Natural killer cell (primary cell): ENCODE measurements at regions not wholly inside any gene's neighbourhood (a gene's known extent, or its start where the extent isn't known, plus 50 kb on each side); places are given as distances from the start of the nearest gene placed in this dataset.
"Not testable (repeated sequence)": the region's sequence is repeated elsewhere in the genome, so short reads cannot be mapped to it uniquely, and the experiment has no call there.

Source experiments
- ATAC-seq, 3 donors: fragments of 150-1000 bp in 2 of 3; fragments of 200-7000 bp in 1 of 3; cut with Tn5 transposase; 1 replicate in 1 of 3; 2 replicates in 2 of 3; pipeline ENCODE4 v1.10.0; 2021; ENCODE audit warnings: mild to moderate bottlenecking in 2 of 3, moderate library complexity in 2 of 3
- DNase-seq, 2 donors: peaks; one replicate each; pipeline versions ENCODE4 v3.0.0 to v3.0.0-alpha.2; 2013 to 2021; ENCODE audit warnings: mixed read lengths in 1 of 2
- H3K27ac ChIP-seq: one replicate; pipeline ENCODE4 v1.5.1; 2013; ENCODE audit warnings: mild to moderate bottlenecking, low read length
- H3K27me3 ChIP-seq: one replicate; pipeline ENCODE4 v1.6.1; 2013; ENCODE audit warnings: low read length; ENCODE audit not compliant: control insufficient read depth, insufficient read depth
- H3K36me3 ChIP-seq: one replicate; pipeline ENCODE4 v1.6.1; 2013; ENCODE audit warnings: low read length; ENCODE audit not compliant: control insufficient read depth, insufficient read depth
- H3K4me1 ChIP-seq: one replicate; pipeline ENCODE4 v1.6.1; 2013; ENCODE audit warnings: low read length; ENCODE audit not compliant: control insufficient read depth, insufficient read depth
- H3K4me3 ChIP-seq: one replicate; pipeline ENCODE4 v1.5.1; 2013; ENCODE audit warnings: low read length
- H3K9me3 ChIP-seq: one replicate; pipeline ENCODE4 v1.6.1; 2013; ENCODE audit warnings: low read length; ENCODE audit not compliant: control insufficient read depth, insufficient read depth
- H3K27ac Mint-ChIP-seq, 2 donors: one replicate each; pipeline ENCODE4 v1.8.0; 2022; ENCODE audit warnings: mild to moderate bottlenecking in 2 of 2, mixed read lengths in 2 of 2, moderate library complexity in 1 of 2
- H3K27me3 Mint-ChIP-seq, 2 donors: one replicate each; pipeline ENCODE4 v1.8.0; 2022; ENCODE audit warnings: low read depth in 2 of 2, mixed read lengths in 2 of 2
- H3K36me3 Mint-ChIP-seq: one replicate; pipeline ENCODE4 v1.8.0; 2022; ENCODE audit warnings: mixed read lengths
- H3K4me1 Mint-ChIP-seq, 2 donors: one replicate each; pipeline ENCODE4 v1.8.0; 2022; ENCODE audit warnings: mixed read lengths in 2 of 2
- H3K4me3 Mint-ChIP-seq: one replicate; pipeline ENCODE4 v1.8.0; 2022; ENCODE audit warnings: mild to moderate bottlenecking, moderate library complexity, mixed read lengths
- H3K9me3 Mint-ChIP-seq, 2 donors: one replicate each; pipeline ENCODE4 v1.8.0; 2022; ENCODE audit warnings: mixed read lengths in 2 of 2
- WGBS: methylation state at CpG from one replicate; pipeline ENCODE4 v1.1.7; 2013; ENCODE audit warnings: missing lambda C conversion rate; ENCODE audit not compliant: insufficient coverage; 5-methylcytosine and 5-hydroxymethylcytosine counted together
- intact Hi-C: fragments of 100-400 bp; cut with micrococcal nuclease; formaldehyde crosslinking; loops from one replicate; pipeline ENCODE4 v1.14.2; 2022
- TF ChIP-seq, protein P1 (sequence below): fragments of 200-600 bp; IDR thresholded peaks from one replicate; pipeline ENCODE4 v1.8.0; 2022; ENCODE audit warnings: antibody characterized with exemption

DNA sequence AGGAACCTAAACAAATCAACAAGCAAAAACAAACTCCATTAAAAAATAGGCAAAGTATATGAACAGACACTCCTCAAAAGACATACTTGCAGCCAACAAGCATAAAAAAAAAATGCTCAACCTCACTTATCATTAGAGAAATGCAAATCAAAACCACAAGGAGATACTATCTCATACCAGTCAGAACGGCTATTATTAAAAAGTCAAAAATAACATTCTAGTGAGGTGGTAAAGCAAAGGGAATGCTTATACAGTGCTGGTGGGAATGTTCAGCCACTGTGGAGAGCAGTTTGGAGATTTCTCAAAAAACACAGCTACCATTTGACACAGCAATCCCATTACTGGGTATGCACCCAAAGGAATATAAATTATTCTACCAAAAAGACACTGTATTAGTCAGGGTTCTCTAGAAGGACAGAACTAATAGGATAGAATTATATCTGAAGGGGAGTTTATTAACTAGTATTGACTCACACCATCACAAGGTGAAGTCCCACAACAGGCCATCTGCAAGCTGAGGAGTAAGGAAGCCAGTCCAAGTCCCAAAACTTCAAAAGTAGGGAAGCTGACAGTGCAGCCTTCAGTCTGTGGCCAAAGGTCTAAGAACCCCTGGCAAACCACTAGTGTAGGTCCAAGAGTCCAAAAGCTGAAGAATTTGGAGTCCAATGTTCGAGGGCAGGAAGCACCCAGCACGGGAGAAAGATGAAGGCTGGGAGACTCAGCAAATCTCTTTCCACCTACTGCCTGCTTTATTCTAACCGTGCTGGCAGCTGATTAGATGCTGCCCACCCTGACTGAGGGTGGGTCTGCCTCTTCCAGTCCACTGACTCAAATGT lies 101.6 kb upstream of the KRAS start:
- H3K4me1 Mint-ChIP-seq, result no peaks in the 10 kb centered on the region
- H3K4me3 Mint-ChIP-seq, result no peak overlapping the region
- H3K27me3 ChIP-seq, result no peaks in the 10 kb centered on the region
- ATAC-seq, result no peak
- no peaks in the 10 kb centered on the region for H3K36me3 Mint-ChIP-seq
- H3K9me3 Mint-ChIP-seq, result no peaks in the 10 kb centered on the region
- TF ChIP-seq, protein P1, sequence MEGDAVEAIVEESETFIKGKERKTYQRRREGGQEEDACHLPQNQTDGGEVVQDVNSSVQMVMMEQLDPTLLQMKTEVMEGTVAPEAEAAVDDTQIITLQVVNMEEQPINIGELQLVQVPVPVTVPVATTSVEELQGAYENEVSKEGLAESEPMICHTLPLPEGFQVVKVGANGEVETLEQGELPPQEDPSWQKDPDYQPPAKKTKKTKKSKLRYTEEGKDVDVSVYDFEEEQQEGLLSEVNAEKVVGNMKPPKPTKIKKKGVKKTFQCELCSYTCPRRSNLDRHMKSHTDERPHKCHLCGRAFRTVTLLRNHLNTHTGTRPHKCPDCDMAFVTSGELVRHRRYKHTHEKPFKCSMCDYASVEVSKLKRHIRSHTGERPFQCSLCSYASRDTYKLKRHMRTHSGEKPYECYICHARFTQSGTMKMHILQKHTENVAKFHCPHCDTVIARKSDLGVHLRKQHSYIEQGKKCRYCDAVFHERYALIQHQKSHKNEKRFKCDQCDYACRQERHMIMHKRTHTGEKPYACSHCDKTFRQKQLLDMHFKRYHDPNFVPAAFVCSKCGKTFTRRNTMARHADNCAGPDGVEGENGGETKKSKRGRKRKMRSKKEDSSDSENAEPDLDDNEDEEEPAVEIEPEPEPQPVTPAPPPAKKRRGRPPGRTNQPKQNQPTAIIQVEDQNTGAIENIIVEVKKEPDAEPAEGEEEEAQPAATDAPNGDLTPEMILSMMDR, result no peak
- 92% methylated on average over 3 of the region's 4 CpGs for WGBS
- H3K27me3 Mint-ChIP-seq, result peaks cover 0 to 8% of the 10 kb centered on the region in 2 donors
- no peaks in the 10 kb centered on the region for H3K36me3 ChIP-seq
- H3K27ac ChIP-seq, result no peak overlapping the region
- no peak overlapping the region for H3K4me3 ChIP-seq
- intact Hi-C loops, result no loop called here
- no peak for DNase-seq
- no peak overlapping the region for H3K27ac Mint-ChIP-seq
- no peaks in the 10 kb centered on the region for H3K9me3 ChIP-seq
- no peaks in the 10 kb centered on the region for H3K4me1 ChIP-seq

DNA sequence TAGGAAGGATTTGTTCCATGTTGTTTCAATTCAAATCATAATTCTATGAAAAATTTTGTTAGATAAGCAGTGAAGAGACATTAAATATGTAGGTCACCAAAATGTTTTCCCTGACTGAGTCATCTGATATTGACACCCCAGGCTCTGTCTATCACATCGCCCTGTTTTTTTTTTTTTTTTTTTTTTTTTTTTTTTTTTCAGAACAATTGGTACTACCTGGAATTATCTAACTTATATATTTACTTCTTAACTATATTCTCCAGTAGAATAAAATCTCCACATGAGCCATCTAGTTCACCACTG lies 97.8 kb upstream of the KRAS start:
- DNase-seq, result no peak
- Histone ChIP-seq H3K4me1 (no peaks in the 10 kb centered on the region), H3K36me3 (no peaks in the 10 kb centered on the region), H3K9me3 (no peaks in the 10 kb centered on the region), H3K27ac (no peak overlapping the region), H3K4me3 (no peak overlapping the region), H3K27me3 (no peaks in the 10 kb centered on the region)
- no peak overlapping the region for H3K4me3 Mint-ChIP-seq
- intact Hi-C loops, result no loop called here
- no peak for ATAC-seq
- WGBS, result 100% methylated on average over 1 of the region's 1 CpG
- H3K36me3 Mint-ChIP-seq, result no peaks in the 10 kb centered on the region
- H3K9me3 Mint-ChIP-seq, result no peaks in the 10 kb centered on the region
- TF ChIP-seq, protein P1, result no peak
- H3K27ac Mint-ChIP-seq, result no peak overlapping the region
- no peaks in the 10 kb centered on the region for H3K4me1 Mint-ChIP-seq
- peaks cover 0 to 8% of the 10 kb centered on the region in 2 donors for H3K27me3 Mint-ChIP-seq

DNA sequence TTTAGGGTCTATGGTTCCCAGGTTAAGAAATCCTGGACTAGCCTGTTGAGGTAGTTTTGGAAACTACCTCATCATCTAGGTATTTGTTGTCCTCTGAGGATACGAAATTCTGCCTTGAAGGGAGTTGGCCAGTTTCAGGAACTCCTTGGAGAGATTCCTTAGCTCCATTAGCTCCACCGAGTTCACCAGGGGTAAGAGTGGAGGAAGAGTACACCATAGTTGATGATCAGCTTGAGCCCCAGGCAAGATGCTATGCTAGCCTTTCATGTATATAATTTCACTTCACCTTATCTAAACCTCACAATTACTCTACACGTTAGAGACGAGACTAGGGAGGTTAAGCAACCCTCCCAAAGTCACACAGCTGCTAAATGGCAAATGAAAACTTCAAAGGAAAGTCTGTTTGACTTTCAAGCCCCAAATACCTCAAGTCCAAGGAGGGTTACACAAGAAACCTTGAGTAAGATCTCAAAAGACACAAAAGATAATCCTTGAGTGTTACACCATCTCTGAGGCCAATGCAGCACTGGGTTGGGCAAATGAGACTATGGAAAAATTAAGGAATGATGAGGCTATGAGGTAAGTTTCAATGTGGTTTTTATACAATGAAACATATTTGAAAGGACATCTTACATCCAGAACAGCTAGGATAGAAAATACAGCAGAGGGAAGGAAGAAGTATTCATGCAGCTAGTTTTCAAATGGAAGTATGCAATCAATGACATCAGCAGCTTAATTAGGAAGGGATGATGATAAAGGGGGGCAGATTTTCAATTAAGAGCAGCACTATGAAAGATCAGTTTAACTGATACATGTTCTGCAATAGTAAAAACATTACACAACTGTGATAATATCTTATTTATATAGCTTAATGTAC lies 97.2 kb upstream of the KRAS start:
- Mint-ChIP-seq H3K9me3 (no peaks in the 10 kb centered on the region), H3K27ac (no peak overlapping the region), H3K27me3 (peaks cover 0 to 6% of the 10 kb centered on the region in 2 donors), H3K36me3 (no peaks in the 10 kb centered on the region), H3K4me3 (no peak overlapping the region), H3K4me1 (no peaks in the 10 kb centered on the region)
- Histone ChIP-seq H3K4me3 (no peak overlapping the region), H3K27ac (no peak overlapping the region), H3K27me3 (no peaks in the 10 kb centered on the region), H3K9me3 (no peaks in the 10 kb centered on the region), H3K4me1 (no peaks in the 10 kb centered on the region), H3K36me3 (no peaks in the 10 kb centered on the region)
- 63% methylated on average over 3 of the region's 4 CpGs for WGBS
- DNase-seq, result no peak
- no peak for ATAC-seq
- TF ChIP-seq, protein P1, result no peak
- intact Hi-C loops, result no loop called here

DNA sequence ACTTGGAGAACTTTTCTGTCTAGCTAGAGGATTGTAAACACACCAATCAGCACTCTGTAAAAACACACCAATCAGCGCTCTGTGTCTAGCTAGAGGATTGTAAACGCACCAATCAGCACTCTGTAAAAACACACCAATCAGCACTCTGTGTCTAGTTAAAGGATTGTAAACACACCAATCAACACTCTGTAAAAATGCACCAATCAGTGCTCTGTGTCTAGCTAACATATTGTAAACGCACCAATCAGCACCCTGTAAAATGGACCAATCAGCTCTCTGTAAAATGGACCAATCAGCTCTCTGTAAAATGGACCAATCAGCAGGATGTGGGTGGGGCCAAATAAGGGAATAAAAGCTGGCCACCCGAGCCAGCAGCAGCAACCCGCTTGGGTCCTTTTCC lies 91.1 kb upstream of the KRAS start:
- H3K36me3 ChIP-seq, DNase-seq, H3K4me3 ChIP-seq, H3K27ac ChIP-seq, ATAC-seq, H3K9me3 Mint-ChIP-seq, H3K4me1 Mint-ChIP-seq, H3K27me3 ChIP-seq, H3K27ac Mint-ChIP-seq, H3K4me3 Mint-ChIP-seq, H3K9me3 ChIP-seq, H3K27me3 Mint-ChIP-seq, intact Hi-C loops, H3K4me1 ChIP-seq, H3K36me3 Mint-ChIP-seq: not testable (repeated sequence)
- 71% methylated on average over 4 of the region's 5 CpGs for WGBS
